ENCODE measurements at regions not wholly inside any gene's neighbourhood (a gene's known extent, or its start where the extent isn't known, plus 50 kb on each side); places are given as distances from the start of the nearest gene placed in this dataset.

DNA sequence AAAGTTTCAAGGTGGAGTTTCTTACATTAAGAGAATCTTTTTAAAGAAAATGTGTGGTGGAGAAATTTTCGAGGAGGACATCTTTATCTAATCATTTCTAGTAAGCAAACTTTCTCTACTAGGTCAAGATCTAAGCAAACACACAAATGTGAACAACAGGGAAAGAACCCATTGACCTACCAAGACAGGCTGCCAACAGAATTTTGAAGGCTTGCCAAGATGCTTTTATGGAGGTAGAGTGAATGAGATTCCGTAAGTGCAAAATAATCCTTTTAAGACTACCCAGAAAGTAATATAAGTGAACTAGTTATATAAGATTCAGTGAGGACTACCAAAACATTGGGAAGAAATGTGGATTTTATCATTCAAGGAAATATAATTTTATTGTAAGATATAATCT, 357.1 kb upstream of the PDE3A start:
- H2BK15ac ChIP-seq (ENCODE audit: low read depth, low read length) = no peak overlapping the region
- no peak for ATAC-seq (ENCODE audit: low read depth)
- no peak overlapping the region for H2BK120ac ChIP-seq (ENCODE audit: low read depth, low read length)
- no peaks in the 10 kb centered on the region for H3K27me3 ChIP-seq (ENCODE audit: control insufficient read depth, insufficient read depth, low read length)
- no peaks in the 10 kb centered on the region for H4K20me1 ChIP-seq (ENCODE audit: insufficient read depth, low read length)
- WGBS, 2 experiments (ENCODE audit: extremely low coverage in 2 of 2, insufficient read length in 1 of 2) = no CpG with 5 or more reads among the region's 2 CpGs
- no TSS peak for BruUV-seq (replicated peaks)
- H3K4me3 ChIP-seq (ENCODE audit: insufficient read depth, low read depth, low read length) = no peak overlapping the region
- H3K14ac ChIP-seq (replicated peaks; ENCODE audit: low read depth, low read length) = no peak overlapping the region
- in situ Hi-C loops (cut with MboI; ENCODE audit: low sequenced_read_pairs) = no loop called here
- H3K9me3 ChIP-seq (ENCODE audit: control insufficient read depth, insufficient read depth, low read length) = no peaks in the 10 kb centered on the region
- CTCF ChIA-PET = no interaction called here
- H3K36me3 ChIP-seq (ENCODE audit: control insufficient read depth, insufficient read depth, low read length) = no peaks in the 10 kb centered on the region
- H3K4ac ChIP-seq (ENCODE audit: low read depth, low read length) = no peak overlapping the region
- H2BK5ac ChIP-seq (ENCODE audit: low read depth, low read length, poor library complexity, severe bottlenecking) = no peak overlapping the region
- H3K79me1 ChIP-seq (ENCODE audit: low read depth in 1 of 2, low read length in 2 of 2) = no peaks in the 10 kb centered on the region
- no peak overlapping the region for H3K18ac ChIP-seq (ENCODE audit: low read depth, low read length)
- no peaks in the 10 kb centered on the region for H3K9me1 ChIP-seq (ENCODE audit: insufficient read depth, low read length)
- H2AK9ac ChIP-seq (replicated peaks; ENCODE audit: low read depth, low read length, poor library complexity) = no peak overlapping the region
- no peak overlapping the region for H3K9ac ChIP-seq (ENCODE audit: low read depth, low read length)
- POLR2A ChIA-PET (ENCODE audit: unreplicated experiment) = no interaction called here
- H3K4me1 ChIP-seq (ENCODE audit: control insufficient read depth, insufficient read depth, low read length) = no peaks in the 10 kb centered on the region
- H3K23ac ChIP-seq (ENCODE audit: low read depth, low read length) = no peak overlapping the region
- dilution Hi-C loops (cut with HindIII; ENCODE audit: low sequenced_read_pairs, unreplicated experiment) = no loop called here
- H3K4me2 ChIP-seq (ENCODE audit: low read depth, low read length) = no peak overlapping the region
- TF ChIP-seq FOS (IDR thresholded peaks at IDR 0.05; ENCODE audit: low read depth, low read length) = no peak
- no peak for TF ChIP-seq RFX5 (IDR thresholded peaks at IDR 0.05; ENCODE audit: low read depth, low read length)
- TF ChIP-seq RCOR1 (IDR thresholded peaks at IDR 0.05; ENCODE audit: insufficient replicate concordance, low read length) = no peak
- TF ChIP-seq MAZ (IDR thresholded peaks at IDR 0.05; ENCODE audit: borderline replicate concordance, low read depth, low read length) = no peak
- no peak for TF ChIP-seq RAD21 (IDR thresholded peaks at IDR 0.05; ENCODE audit: low read length)
- TF ChIP-seq, protein P1, sequence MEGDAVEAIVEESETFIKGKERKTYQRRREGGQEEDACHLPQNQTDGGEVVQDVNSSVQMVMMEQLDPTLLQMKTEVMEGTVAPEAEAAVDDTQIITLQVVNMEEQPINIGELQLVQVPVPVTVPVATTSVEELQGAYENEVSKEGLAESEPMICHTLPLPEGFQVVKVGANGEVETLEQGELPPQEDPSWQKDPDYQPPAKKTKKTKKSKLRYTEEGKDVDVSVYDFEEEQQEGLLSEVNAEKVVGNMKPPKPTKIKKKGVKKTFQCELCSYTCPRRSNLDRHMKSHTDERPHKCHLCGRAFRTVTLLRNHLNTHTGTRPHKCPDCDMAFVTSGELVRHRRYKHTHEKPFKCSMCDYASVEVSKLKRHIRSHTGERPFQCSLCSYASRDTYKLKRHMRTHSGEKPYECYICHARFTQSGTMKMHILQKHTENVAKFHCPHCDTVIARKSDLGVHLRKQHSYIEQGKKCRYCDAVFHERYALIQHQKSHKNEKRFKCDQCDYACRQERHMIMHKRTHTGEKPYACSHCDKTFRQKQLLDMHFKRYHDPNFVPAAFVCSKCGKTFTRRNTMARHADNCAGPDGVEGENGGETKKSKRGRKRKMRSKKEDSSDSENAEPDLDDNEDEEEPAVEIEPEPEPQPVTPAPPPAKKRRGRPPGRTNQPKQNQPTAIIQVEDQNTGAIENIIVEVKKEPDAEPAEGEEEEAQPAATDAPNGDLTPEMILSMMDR (conservative IDR thresholded peaks at IDR 0.05; ENCODE audit: low read depth, low read length) = no peak
- no peak for TF ChIP-seq MXI1 (IDR thresholded peaks at IDR 0.05; ENCODE audit: borderline replicate concordance, low read depth, low read length)
- TF ChIP-seq SMC3 (IDR thresholded peaks at IDR 0.05; ENCODE audit: low read depth, low read length) = no peak
- TF ChIP-seq, protein P2, sequence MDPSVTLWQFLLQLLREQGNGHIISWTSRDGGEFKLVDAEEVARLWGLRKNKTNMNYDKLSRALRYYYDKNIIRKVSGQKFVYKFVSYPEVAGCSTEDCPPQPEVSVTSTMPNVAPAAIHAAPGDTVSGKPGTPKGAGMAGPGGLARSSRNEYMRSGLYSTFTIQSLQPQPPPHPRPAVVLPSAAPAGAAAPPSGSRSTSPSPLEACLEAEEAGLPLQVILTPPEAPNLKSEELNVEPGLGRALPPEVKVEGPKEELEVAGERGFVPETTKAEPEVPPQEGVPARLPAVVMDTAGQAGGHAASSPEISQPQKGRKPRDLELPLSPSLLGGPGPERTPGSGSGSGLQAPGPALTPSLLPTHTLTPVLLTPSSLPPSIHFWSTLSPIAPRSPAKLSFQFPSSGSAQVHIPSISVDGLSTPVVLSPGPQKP (IDR thresholded peaks at IDR 0.05; ENCODE audit: borderline replicate concordance, low read depth, low read length) = no peak
- no peak for TF ChIP-seq BHLHE40 (IDR thresholded peaks at IDR 0.05; ENCODE audit: low read depth, low read length)
- no peak for TF ChIP-seq CEBPB (IDR thresholded peaks at IDR 0.05; ENCODE audit: low read depth, low read length)
- TF ChIP-seq CHD1 (IDR thresholded peaks at IDR 0.05; ENCODE audit: low read depth, low read length) = no peak
- TF ChIP-seq NFE2L2 (IDR thresholded peaks at IDR 0.05; ENCODE audit: low read depth, low read length) = no peak
- TF ChIP-seq MAFK (IDR thresholded peaks at IDR 0.05; ENCODE audit: low read depth, low read length) = no peak
- no peak for TF ChIP-seq USF2 (IDR thresholded peaks at IDR 0.05; ENCODE audit: low read depth, low read length)
- no peak for TF ChIP-seq POLR2A (IDR thresholded peaks at IDR 0.05; ENCODE audit: low read depth, low read length)
- no peak overlapping the region for H4K91ac ChIP-seq (ENCODE audit: insufficient read depth, low read depth, low read length)
- H2BK20ac ChIP-seq (ENCODE audit: low read depth, low read length) = no peak overlapping the region
- H4K8ac ChIP-seq (ENCODE audit: low read depth in 2 of 2, low read length in 2 of 2) = no peak overlapping the region
- DNase-seq = no peak
- H4K5ac ChIP-seq (ENCODE audit: low read depth, low read length) = no peak overlapping the region
- H2AFZ ChIP-seq (replicated peaks; ENCODE audit: low read length, poor library complexity) = no peak overlapping the region
- H3K56ac ChIP-seq (ENCODE audit: extremely low read depth, insufficient read depth, low read length) = no peak overlapping the region
- no peak overlapping the region for H2AK5ac ChIP-seq (ENCODE audit: low read depth, low read length)
- intact Hi-C loops (cut with micrococcal nuclease) = no loop called here
- H3K27ac ChIP-seq (ENCODE audit: insufficient read depth, low read length) = no peak overlapping the region
